Neural cell (in vitro differentiated cells): ENCODE measurements at regions not wholly inside any gene's neighbourhood (a gene's known extent, or its start where the extent isn't known, plus 50 kb on each side); places are given as distances from the start of the nearest gene placed in this dataset.

Experiments used
- H2AFZ ChIP-seq: fragments of 200-600, 300-800 bp; sonication (generic), shearing (Covaris generic); 2 replicates; pipeline ENCODE4 v1.6.0; 2014; ENCODE audit warnings: low read depth, mild to moderate bottlenecking, antibody characterized with exemption, low read length, moderate library complexity
- H3F3A ChIP-seq: fragments of 200-600 bp; shearing (Covaris generic); 2 replicates; pipeline ENCODE4 v1.6.1; 2016; ENCODE audit warnings: mild to moderate bottlenecking, moderate library complexity, mixed read lengths, antibody characterized with exemption, low read length; ENCODE audit not compliant: insufficient read depth, poor library complexity, severe bottlenecking
- H3K27ac ChIP-seq: fragments of 200-600, 300-800 bp; sonication (generic), shearing (Covaris generic); 2 replicates; pipeline ENCODE4 v1.5.1; 2014; ENCODE audit warnings: mild to moderate bottlenecking, low read length, moderate library complexity
- H3K27me3 ChIP-seq: fragments of 300-800, 200-600 bp; sonication (generic), shearing (Covaris generic); 2 replicates; pipeline ENCODE4 v1.6.0; 2014; ENCODE audit warnings: mild to moderate bottlenecking, low read depth, low read length, moderate library complexity; ENCODE audit not compliant: insufficient read depth
- H3K36me3 ChIP-seq: fragments of 300-800, 200-600 bp; sonication (generic), shearing (Covaris generic); 2 replicates; pipeline ENCODE4 v1.5.1; 2014; ENCODE audit warnings: mild to moderate bottlenecking, antibody characterized with exemption, low read length, moderate library complexity; ENCODE audit not compliant: insufficient read depth
- H3K4me2 ChIP-seq: fragments of 300-800, 200-600 bp; sonication (generic), shearing (Covaris generic); 2 replicates; pipeline ENCODE4 v1.6.0; 2014; ENCODE audit warnings: mild to moderate bottlenecking, low read length
- H3K4me3 ChIP-seq: fragments of 300-800, 200-600 bp; sonication (generic), shearing (Covaris generic); 2 replicates; pipeline ENCODE4 v1.5.1; 2014; ENCODE audit warnings: mild to moderate bottlenecking, low read length, moderate library complexity
- H3K79me2 ChIP-seq: fragments of 200-600 bp; shearing (Covaris generic); replicated peaks from 2 replicates; pipeline ENCODE4 v1.6.0; 2014; ENCODE audit warnings: mild to moderate bottlenecking, low read length, moderate library complexity; ENCODE audit not compliant: insufficient read depth
- H3K9ac ChIP-seq: fragments of 300-800, 200-600 bp; sonication (generic), shearing (Covaris generic); 2 replicates; pipeline ENCODE4 v1.6.1; 2016; ENCODE audit warnings: mild to moderate bottlenecking, low read length, mixed read lengths
- H3K9me2 ChIP-seq: fragments of 200-600 bp; shearing (Covaris generic); 2 replicates; pipeline ENCODE4 v1.6.1; 2016; ENCODE audit warnings: mild to moderate bottlenecking, low read length, mixed read lengths; ENCODE audit not compliant: insufficient read depth
- H3K9me3 ChIP-seq: fragments of 200-600, 300-800 bp; sonication (generic), shearing (Covaris generic); 2 replicates; pipeline ENCODE4 v1.6.1; 2016; ENCODE audit warnings: mild to moderate bottlenecking, mixed run types, low read length, moderate library complexity, mixed read lengths
- H4K20me1 ChIP-seq: fragments of 200-600 bp; shearing (Covaris generic); 2 replicates; pipeline ENCODE4 v1.6.1; 2016; ENCODE audit warnings: mild to moderate bottlenecking, mixed run types; ENCODE audit not compliant: insufficient read depth
- EP300 ChIP-seq: fragments of 450-650 bp; conservative IDR thresholded peaks from 2 replicates; pipeline ENCODE4 v1.6.1; 2014; ENCODE audit warnings: antibody characterized with exemption, mild to moderate bottlenecking, moderate library complexity; ENCODE audit not compliant: poor library complexity, severe bottlenecking
- EZH2 ChIP-seq: fragments of 200-600, 300-800 bp; shearing (Covaris generic), sonication (generic); IDR thresholded peaks from 2 replicates; pipeline ENCODE4 v1.6.1; 2014; ENCODE audit warnings: antibody characterized with exemption, low read length, borderline replicate concordance, mild to moderate bottlenecking; ENCODE audit not compliant: insufficient read depth, poor library complexity, severe bottlenecking
- MXI1 ChIP-seq: fragments of 450-650 bp; conservative IDR thresholded peaks from 2 replicates; pipeline ENCODE4 v1.6.1; 2014; ENCODE audit warnings: antibody characterized with exemption, mild to moderate bottlenecking; ENCODE audit not compliant: poor library complexity, severe bottlenecking
- POLR2AphosphoS5 ChIP-seq: IDR thresholded peaks from 2 replicates; pipeline ENCODE4 v1.6.1; 2012
- RAD21 ChIP-seq: fragments of 450-650 bp; conservative IDR thresholded peaks from 2 replicates; pipeline ENCODE4 v1.6.1; 2014; ENCODE audit warnings: antibody characterized with exemption, mild to moderate bottlenecking, moderate library complexity
- SMC3 ChIP-seq: fragments of 450-650 bp; conservative IDR thresholded peaks from 2 replicates; pipeline ENCODE4 v1.6.1; 2014; ENCODE audit warnings: antibody characterized with exemption, mild to moderate bottlenecking, moderate library complexity; ENCODE audit not compliant: poor library complexity
- TAF1 ChIP-seq: IDR thresholded peaks from 2 replicates; pipeline ENCODE4 v1.6.1; 2012; ENCODE audit warnings: low read depth
- TF ChIP-seq, protein P1 (sequence below): fragments of 450-650 bp; IDR thresholded peaks from 2 replicates; pipeline ENCODE4 v1.5.1; 2014; ENCODE audit warnings: antibody characterized with exemption, mild to moderate bottlenecking, moderate library complexity; ENCODE audit not compliant: poor library complexity, severe bottlenecking
- TF ChIP-seq, protein P2 (sequence below): IDR thresholded peaks from 2 replicates; pipeline ENCODE4 v1.6.1; 2012; ENCODE audit warnings: borderline replicate concordance

DNA sequence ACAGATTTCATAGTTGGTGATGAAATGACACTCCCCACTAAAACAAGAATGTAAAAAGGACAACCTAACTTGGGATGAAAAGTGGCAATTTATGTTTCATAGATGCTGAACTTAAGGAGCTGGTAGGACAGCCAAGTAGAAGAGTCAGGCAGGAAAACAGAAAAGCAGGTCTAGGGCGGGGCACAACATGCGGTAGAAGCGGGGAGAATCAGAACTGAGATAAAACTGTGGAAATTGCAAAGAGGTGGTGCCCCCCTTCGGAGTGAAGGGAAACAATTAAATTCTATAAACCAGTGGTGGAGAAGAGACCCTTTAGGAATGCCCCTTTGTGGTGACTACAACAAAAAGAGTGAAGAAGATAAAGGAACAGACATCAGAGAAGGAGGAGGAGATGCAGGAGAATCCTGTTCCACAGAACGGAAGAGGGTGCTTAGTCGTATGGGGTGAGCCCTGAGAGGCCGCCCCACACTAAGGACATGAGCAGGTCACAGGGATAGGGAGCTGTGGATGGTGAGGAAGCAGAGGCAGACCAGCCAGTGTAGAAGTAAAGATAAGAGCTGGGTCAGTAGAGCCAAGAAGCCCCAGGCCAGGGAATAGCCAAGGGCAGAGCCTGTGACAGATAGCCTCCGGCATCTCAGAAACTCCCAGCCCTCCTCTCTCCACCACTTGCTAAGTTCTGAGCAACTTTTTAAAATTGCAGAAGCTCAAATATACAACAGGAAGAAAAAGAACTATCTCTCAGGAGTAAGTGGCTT, 100.3 kb upstream of the DOCK9 start:
- Histone ChIP-seq H3K9ac (no peak overlapping the region), H4K20me1 (no peaks in the 10 kb centered on the region), H3K4me2 (no peak overlapping the region), H3F3A (no peaks in the 10 kb centered on the region), H3K79me2 (no peaks in the 10 kb centered on the region), H3K9me3 (no peaks in the 10 kb centered on the region), H3K27ac (no peak overlapping the region), H3K9me2 (no peaks in the 10 kb centered on the region), H3K4me3 (no peak overlapping the region), H3K27me3 (no peaks in the 10 kb centered on the region), H2AFZ (no peak overlapping the region), H3K36me3 (no peaks in the 10 kb centered on the region)
- TF ChIP-seq, protein P1, sequence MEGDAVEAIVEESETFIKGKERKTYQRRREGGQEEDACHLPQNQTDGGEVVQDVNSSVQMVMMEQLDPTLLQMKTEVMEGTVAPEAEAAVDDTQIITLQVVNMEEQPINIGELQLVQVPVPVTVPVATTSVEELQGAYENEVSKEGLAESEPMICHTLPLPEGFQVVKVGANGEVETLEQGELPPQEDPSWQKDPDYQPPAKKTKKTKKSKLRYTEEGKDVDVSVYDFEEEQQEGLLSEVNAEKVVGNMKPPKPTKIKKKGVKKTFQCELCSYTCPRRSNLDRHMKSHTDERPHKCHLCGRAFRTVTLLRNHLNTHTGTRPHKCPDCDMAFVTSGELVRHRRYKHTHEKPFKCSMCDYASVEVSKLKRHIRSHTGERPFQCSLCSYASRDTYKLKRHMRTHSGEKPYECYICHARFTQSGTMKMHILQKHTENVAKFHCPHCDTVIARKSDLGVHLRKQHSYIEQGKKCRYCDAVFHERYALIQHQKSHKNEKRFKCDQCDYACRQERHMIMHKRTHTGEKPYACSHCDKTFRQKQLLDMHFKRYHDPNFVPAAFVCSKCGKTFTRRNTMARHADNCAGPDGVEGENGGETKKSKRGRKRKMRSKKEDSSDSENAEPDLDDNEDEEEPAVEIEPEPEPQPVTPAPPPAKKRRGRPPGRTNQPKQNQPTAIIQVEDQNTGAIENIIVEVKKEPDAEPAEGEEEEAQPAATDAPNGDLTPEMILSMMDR: no peak
- TF ChIP-seq MXI1 (no peak), POLR2AphosphoS5 (no peak), TAF1 (no peak), EP300 (no peak), RAD21 (no peak)
- TF ChIP-seq, protein P2, sequence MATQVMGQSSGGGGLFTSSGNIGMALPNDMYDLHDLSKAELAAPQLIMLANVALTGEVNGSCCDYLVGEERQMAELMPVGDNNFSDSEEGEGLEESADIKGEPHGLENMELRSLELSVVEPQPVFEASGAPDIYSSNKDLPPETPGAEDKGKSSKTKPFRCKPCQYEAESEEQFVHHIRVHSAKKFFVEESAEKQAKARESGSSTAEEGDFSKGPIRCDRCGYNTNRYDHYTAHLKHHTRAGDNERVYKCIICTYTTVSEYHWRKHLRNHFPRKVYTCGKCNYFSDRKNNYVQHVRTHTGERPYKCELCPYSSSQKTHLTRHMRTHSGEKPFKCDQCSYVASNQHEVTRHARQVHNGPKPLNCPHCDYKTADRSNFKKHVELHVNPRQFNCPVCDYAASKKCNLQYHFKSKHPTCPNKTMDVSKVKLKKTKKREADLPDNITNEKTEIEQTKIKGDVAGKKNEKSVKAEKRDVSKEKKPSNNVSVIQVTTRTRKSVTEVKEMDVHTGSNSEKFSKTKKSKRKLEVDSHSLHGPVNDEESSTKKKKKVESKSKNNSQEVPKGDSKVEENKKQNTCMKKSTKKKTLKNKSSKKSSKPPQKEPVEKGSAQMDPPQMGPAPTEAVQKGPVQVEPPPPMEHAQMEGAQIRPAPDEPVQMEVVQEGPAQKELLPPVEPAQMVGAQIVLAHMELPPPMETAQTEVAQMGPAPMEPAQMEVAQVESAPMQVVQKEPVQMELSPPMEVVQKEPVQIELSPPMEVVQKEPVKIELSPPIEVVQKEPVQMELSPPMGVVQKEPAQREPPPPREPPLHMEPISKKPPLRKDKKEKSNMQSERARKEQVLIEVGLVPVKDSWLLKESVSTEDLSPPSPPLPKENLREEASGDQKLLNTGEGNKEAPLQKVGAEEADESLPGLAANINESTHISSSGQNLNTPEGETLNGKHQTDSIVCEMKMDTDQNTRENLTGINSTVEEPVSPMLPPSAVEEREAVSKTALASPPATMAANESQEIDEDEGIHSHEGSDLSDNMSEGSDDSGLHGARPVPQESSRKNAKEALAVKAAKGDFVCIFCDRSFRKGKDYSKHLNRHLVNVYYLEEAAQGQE: no peak

DNA sequence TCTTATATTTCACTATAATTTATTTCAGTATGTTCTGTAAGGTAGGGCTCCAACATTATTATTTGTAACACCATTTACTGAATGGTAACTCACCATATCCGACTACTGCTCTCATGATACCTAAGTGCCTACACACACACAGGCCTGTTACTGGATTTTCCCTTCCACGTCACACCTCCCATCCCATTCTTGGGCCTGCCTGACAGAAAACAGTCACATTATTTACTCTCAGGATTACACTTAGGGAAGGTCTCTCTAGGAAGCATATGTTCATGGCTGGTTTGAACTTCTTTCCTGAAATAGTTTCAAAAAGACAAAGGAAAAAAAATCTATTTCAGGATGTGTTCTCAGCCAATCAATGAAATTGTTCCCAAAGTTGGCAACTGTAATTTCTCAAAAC, 102.3 kb upstream of the DOCK9 start:
- no peaks in the 10 kb centered on the region for H3K9me2 ChIP-seq

DNA sequence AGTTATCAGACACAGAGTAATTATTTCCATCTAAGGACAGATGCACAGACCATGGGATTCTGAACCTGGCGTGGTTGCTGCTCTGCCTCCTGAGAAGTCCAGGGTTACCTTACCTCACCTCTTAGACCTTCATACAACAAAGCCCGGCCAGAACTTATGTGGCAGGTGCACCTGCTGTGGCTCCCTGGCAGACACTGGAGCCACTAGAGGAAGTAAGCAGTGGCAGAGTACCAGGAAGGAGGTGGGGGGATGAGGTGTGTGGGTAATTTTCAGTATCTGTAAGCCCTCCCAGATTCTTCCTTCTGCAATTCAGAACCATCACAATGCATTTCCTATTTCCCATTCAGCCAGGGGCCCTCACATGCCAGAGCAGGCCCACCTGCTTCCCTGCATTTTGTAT, 106.1 kb upstream of the DOCK9 start:
- Histone ChIP-seq H3K9me2 (no peaks in the 10 kb centered on the region), H3K4me2 (no peak overlapping the region)
- TF ChIP-seq, protein P1: no peak
- TF ChIP-seq, protein P2: no peak
- TF ChIP-seq MXI1 (no peak), EZH2 (no peak)

More for the DNA sequence above, 102.3 kb upstream of the DOCK9 start:
- Histone ChIP-seq H3K4me3 (no peak overlapping the region), H3K4me2 (no peak overlapping the region), H3K79me2 (no peaks in the 10 kb centered on the region), H3K27me3 (peaks cover 16% of the 10 kb centered on the region), H2AFZ (no peak overlapping the region), H4K20me1 (no peaks in the 10 kb centered on the region), H3K9me3 (no peaks in the 10 kb centered on the region), H3K27ac (no peak overlapping the region), H3K9ac (no peak overlapping the region), H3F3A (no peaks in the 10 kb centered on the region), H3K36me3 (no peaks in the 10 kb centered on the region)
- TF ChIP-seq EP300 (no peak), RAD21 (no peak), EZH2 (no peak), MXI1 (no peak), SMC3 (no peak)

More for the DNA sequence above, 106.1 kb upstream of the DOCK9 start:
- H2AFZ ChIP-seq: no peak overlapping the region
- H3K9me3 ChIP-seq: no peaks in the 10 kb centered on the region
- no peak overlapping the region for H3K27ac ChIP-seq
- H4K20me1 ChIP-seq: no peaks in the 10 kb centered on the region
- H3K9ac ChIP-seq: no peak overlapping the region
- H3K27me3 ChIP-seq: peaks cover 36% of the 10 kb centered on the region
- no peak overlapping the region for H3K4me3 ChIP-seq
- H3K36me3 ChIP-seq: no peaks in the 10 kb centered on the region
- H3F3A ChIP-seq: no peaks in the 10 kb centered on the region
- no peaks in the 10 kb centered on the region for H3K79me2 ChIP-seq
